Left forelimb (tissue), 1 donor: ENCODE measurements at regions not wholly inside any gene's neighbourhood (a gene's known extent, or its start where the extent isn't known, plus 50 kb on each side); places are given as distances from the start of the nearest gene placed in this dataset.
"Not testable (repeated sequence)": the region's sequence is repeated elsewhere in the genome, so short reads cannot be mapped to it uniquely, and the experiment has no call there.

Source experiments
- DNase-seq: peaks from one replicate; pipeline ENCODE4 v3.0.0-alpha.2; 2018; ENCODE audit warnings: low spot score

DNA sequence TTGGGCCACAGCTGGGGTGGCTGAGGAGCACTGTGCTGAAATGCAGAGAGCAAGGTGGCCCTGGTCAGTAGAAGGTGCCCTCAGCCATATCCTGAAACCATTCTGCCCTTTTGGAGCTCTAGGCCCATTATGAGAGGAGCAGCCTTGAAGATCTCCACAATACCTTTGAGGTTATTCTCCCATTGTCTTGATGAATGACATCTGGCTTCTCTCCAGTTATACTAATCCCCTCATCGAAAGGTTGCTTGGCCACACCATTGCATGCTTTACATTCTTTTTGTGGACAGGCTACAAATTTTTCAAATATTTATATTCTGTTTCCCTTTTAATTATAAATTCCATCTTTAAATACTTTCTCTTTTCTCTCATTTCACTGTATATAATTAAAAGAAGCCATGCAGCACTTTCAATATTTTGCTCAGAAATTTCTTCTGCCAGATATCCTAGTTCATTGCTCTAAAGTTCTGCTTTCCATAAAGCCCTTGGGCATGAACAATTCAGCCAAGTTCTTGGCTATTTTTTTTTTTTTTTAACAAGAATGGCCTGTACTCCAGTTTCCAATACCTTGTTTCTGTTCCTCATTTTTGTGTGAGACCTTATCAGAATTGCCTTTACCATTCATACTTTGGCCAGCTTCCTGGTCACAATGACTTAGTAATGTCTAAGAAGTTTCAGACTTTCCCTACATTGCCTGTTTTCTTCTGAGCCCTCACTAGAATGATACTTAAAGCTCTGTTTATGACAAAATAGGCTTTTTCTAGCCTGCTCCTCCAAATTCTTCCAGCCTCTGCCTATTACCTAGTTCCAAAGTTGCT lies 138.9 kb upstream of the SGO1 start:
- DNase-seq = no peak

DNA sequence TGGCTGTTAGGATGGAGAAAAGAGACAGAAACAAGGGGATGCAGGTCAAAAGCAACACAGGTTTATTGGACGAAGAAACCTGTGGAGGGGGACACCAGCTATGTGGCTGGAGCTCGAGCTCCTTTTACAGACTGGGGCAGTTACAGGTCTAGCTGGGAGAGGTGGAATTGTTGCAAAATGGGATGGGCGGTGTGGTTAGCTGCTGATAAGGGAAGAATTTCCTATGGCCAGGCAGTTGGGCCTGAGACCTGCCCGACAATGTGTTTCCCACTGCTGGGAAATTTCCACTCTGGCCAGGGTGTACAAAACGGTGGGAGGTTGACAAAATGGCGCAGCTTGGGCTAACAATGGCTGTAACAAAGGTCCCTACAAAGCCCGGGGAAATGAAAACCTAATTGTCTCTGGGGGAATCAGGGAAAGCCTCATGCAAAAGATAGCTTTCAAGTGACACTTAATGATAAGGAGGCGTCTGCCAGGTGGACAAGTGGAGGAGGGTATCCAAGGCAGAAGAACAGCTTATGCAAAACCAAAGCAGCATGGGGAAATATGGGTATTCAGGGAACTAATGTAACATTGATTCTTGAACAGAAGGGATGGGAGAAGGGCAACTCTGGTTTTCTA lies 137.4 kb upstream of the SGO1 start:
- DNase-seq = no peak

DNA sequence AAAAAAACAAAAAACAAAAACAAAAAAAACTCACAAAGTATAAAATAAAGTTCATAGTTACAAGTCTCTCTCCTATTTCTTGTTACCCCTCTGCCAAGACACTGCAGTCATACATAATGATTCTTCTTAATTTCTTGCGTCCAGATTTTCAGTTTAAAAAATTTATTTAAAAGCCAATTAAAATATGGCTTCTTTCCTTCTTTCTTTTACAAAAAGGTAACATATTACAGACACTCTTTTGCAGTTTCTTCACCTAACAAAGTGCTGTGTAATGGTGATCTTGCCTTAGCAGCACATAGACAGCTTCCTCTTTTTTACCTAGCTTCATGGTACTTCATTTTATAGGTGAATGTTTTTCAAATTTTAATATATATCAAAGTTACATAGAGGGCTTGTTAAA lies 136.1 kb upstream of the SGO1 start:
- no peak for DNase-seq

DNA sequence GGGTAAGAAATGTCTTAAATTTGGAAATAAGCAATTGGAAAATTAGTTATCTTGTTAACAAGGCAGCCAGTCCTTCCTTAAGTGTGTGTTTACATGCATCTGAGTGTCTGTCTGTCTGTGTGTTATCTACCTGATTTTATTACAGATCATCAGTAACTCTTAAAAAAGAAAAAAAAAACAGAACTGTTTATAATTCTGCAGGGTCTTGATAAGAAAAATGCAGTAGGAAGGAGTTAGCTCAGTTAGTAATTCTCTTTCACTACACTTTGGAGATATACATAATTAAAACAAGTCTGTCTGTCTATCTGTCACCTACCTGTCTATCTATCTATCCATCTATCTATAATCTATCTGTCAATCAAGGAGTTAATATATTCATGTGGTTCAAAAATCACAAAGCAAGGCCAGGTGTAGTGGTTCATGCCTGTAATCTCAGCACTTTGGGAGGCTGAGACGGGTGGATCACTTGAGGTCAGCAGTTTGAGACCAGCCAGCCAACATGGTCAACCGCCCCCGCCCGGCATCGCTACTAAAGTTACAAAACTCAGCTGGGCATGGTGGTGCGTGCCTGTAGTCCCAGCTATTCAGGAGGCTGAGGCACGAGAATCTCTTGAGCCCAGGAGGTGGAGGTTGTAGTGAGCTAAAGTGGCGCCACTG lies 135.5 kb upstream of the SGO1 start:
- no peak for DNase-seq

DNA sequence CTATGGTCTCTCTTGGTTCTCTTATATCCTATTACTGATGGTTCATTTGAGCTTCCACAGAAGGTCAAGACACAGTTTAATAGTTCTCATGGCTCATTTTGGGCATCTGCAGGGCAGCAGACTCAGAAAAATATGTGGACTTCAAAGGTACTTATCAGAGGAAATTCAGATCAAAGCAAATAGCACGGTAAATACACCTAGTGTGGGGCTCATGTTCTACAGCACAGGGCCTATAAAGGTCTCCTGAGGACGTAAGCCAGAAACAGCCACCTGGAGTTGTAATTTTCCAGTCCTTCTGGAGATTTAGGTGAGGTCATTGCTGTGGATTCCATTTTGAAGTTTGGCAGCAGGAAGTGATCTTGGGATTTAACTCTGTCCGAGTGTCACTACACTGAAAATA lies 134.5 kb upstream of the SGO1 start:
- DNase-seq = no peak

DNA sequence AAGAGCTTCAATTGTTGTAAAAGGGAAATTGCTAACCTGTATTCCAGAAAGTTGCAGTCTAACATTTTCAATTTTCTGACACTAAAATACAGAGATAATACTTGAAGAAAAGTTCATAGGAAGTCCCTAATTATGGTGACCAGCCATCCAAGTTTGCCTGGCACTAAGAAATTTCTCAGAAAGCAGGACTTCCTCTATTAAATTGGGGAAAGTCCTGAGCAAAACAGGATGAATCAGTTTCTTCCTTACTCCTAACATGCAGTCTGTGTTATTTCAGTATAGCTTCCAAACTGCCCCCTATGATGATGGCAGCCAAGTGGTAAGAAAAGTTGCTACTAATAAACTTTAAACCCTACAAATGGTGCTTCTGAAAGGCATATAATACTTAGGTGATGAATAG lies 133.5 kb upstream of the SGO1 start:
- no peak for DNase-seq

DNA sequence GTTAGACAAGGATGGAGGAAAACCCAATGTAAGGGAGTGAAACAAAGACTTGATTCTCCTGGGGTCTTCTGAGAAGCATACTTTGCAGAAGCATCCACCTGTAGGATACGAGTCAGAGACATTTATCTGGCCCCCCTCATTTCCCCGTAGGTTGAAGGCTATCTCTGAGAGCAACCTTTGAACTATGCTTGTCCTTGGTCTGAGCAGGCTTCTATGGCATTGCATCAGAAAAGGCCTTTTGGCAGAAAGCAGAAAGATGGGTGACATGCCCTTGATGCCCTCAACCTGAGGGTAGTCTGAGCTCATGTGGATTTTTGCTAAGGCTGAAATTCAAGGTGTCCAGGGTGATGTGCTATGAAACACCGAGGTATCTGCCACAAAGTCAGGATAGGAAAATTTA lies 131.6 kb upstream of the SGO1 start:
- no peak for DNase-seq

DNA sequence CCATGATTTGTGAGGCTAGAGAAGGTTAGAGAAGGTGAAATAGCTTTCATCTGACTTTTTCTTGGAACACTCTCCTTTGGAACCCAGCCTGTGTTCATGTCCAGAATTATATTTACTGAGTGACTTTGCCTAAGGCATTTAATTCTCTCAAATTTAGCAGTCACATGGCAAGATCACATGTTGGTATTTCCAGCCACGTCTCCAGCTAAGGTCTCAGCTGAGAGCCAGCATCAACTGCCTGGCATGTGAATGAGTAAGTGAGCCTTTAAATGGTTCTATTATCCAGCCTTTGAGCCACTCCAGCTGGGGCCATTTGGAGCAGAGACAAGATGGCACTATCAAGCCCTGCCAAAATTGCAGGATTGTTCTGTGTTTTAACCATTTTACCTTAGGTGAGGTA lies 130.2 kb upstream of the SGO1 start:
- DNase-seq = no peak

DNA sequence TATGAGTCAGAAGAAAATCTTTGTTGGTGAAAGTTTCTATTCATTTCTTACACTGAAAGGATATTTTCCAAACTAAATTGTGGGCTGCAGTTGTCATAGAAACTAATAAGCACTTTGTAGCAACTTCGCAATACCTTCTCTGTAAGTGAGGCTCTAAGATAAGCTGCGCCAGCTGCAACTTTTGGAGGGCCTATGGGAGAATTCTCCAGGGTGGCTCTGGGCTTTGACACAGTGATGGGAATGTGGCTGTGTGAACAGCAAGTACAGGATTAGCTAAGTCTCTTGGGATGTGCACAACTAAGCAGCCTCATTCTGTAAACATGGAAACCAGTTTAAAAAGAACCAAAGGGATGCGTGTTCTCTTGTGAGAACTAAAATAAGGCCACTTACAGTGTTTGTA lies 124.6 kb upstream of the SGO1 start:
- DNase-seq = no peak

DNA sequence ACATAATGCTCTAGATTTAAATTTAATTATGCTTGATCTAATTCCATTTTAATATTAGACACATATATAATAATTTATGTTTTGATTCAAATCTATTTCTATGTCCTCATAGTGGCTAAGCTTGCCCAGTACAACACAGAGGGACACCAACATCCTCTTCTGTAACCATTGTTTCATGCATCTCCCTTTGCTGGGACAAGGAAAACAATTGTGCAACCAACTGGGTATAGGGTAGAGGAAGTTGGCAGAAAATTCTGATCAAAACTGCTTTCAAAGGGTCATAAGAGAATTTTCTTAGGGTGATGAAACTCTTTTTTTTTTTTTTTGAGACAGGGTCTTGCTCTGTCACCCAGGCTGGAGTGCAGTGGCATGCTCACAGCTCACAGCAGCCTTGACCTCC lies 121.4 kb upstream of the SGO1 start:
- no peak for DNase-seq

DNA sequence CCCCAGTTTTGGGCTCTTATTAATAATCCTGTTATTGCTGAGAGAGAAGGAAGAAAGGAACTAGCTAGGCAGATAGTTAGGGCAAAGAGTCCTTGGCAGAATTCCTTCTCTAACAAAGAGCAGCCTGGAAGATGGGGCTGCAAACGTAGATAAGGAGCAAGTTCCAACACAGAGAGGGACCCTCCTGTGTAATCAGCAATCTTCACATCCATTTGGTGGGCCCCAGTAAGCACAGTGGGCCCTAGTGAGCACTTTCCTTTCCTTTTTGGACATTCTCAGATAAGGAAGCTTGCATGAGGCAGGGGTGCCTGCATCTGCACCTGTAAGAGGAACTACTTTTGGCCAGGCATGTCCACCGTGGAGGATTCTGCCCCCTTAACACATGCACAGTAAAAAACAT lies 119.6 kb upstream of the SGO1 start:
- DNase-seq = no peak

DNA sequence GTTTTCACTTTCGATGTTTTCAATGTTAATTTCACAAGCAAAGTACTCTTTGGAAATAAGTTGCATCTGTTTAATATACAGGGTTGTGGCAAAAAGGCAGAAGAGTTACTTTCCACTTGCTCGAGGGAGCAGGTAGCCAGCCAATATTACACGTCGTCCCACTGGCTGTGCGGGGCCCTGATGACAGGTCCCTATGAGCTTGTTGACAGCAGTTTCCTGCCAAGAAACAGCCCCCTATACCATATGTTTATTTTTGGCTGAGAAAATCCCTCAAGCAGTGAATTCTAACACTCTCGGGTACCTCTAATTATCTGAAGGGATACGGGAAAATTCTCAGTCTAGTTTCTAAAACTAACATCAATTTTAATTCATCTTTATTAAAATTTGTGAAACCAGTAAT lies 116.8 kb upstream of the SGO1 start:
- no peak for DNase-seq

DNA sequence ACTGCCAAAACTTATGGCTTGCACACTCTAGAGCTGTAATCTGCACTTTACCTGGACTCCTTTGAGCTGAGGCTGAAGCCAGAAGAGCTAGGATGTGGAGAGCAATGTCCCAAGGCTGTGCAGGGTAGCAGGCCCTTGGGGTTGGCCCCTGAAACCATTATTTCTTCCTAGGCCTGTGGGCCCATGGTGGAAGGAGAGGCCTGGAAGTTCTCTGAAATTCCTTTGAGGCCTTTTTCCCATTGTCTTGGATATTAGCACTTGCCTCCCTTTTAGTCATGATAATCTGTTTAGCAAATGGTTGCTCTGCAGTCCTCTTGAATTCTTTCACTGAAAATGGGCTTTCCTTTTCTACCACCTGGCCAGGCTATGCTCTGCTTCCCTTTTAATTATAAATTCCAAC lies 102.0 kb upstream of the SGO1 start:
- DNase-seq = no peak

DNA sequence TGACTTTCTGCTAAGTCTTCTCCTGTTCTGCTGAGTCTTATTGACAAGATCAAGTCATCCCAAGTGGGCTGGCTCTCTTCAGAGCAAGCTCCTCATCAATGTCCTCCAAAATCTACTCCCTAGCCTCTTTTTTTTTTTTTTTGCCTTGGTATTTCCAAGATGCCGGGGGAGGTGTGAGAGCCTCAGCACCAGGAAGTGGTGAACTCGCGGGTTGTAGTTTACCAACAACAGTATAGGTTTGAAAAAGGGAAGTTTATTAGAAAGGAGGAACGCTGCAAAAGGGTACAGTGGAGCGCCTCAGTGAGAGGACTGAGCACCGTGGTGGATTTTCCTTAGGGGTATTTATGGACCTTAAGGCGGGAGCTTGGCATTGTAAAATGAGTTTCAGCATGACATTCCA lies 94.3 kb upstream of the SGO1 start:
- DNase-seq = no peak

DNA sequence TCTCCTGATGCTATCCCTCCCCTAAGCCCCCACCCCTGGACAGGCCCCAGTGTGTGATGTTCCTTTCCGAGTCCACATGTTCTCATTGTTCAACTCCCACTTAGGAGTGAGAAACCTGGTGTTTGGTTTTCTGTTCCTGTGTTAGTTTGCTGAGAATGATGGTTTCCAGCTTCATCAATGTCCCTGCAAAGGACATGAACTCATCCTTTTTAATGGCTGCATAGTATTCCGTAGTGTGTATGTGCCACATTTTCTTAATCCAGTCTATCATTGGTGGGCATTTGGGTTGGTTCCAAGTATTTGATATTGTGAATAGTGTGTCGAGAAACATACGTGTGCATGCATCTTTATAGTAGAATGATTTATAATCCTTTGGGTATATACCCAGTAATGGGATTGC lies 80.0 kb upstream of the SGO1 start:
- DNase-seq = not testable (repeated sequence)

DNA sequence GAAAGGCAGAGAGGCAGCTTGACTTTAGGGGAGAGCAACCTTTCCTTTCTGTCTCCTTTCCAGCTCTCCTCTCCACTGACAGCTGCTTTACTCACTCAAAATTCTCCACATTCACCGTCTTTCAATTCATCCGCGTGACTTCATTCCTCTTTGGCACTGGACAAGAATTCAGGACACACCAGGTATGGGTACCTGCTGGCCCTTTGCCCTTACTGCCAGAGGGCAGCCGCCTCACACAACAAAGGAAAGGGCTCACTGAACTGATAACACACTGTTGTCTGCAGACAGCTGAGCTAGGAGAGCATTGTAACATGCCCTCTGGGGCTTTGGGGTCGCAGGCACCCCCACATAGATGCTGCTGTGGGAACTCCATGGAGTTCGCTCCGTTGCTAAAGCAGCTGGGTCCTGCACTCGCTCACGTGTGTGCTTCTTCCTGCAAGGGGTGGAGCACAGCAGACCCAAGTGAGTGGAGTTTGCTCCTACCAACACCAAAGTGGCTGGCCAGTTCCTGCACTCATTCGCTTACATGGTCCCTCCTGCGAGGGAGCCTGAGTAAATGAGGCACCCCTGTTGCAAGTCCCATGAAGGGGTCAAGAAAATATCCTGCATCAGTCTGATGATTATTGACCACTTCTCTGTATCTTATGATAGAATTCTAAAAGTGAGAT lies 79.0 kb upstream of the SGO1 start:
- DNase-seq = no peak

DNA sequence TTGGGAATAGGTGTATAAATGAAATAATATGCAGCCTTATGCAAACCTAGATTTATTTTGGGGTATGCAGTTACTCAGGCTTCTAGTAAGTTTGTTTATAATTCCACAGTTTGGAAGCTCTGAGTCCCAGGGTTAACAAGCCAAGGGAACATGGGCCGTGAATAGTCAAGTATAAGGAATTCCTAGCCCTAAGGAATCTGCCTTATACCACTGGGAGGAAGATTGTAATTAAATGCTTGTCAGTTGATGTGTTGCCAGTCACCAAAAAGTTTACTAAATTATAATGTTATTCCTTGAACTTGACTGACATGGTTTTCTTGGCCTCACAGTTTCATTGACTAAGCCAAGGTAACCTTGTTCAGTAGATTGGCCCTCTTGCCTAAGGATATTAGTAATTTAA lies 72.4 kb upstream of the SGO1 start:
- no peak for DNase-seq

DNA sequence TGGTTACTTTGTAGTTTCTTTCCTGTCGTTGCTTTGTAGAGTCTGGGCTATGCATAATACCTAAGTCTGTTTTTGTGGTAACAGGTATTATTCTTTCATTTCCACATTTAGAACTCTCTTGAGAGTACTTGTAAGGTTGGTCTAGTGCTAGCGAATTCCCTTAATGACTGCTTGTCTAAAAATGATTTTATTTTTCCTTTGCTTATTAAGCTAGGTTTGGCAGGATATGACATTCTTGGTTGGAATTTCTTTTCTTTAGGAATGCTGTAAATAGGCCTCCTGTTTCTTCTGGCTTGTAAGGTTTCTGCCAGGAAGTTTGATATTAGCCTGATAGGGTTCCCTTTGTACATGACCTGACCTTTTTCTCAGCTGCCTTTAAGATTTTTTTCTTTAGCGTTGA lies 70.1 kb upstream of the SGO1 start:
- no peak for DNase-seq

DNA sequence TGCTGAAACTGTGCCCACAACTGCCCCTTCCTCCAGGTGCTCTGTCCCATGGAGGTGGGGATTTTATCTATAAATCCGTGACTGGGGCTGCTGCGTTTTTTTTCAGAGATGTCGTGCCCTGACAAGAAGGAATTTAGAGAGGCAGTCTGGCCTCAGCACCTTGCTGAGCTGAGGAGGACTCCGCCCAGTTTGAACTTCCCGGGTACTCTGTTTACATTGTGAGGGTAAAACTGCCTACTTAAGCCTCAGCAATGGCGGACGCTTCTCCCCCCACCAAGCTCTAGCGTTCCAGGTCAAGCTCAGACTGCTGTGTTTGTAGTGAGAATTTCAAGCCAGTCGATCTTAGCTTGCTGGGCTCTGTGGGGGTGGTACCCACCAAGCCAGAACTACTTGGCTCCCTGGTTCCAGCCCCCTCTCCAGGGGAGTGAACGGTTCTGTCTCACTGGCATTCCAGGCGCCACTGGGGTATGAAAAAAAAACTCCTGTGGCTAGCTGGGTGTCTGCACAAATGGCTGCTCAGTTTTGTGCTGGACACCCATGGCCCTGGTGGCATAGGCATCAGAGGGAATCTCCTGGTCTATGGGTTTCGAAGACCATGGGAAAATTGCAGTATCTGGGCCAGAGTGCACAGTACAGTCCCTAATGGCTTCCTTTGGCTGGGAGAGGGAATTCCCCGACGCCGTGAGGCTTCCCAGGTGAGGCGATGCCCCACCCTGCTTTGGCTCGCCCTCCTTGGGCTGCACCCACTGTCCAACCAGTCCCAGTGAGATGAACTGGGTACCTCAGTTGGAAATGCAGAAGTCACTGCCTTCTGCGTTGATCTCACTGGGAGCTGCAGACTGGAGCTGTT lies 68.5 kb upstream of the SGO1 start:
- DNase-seq = no peak

DNA sequence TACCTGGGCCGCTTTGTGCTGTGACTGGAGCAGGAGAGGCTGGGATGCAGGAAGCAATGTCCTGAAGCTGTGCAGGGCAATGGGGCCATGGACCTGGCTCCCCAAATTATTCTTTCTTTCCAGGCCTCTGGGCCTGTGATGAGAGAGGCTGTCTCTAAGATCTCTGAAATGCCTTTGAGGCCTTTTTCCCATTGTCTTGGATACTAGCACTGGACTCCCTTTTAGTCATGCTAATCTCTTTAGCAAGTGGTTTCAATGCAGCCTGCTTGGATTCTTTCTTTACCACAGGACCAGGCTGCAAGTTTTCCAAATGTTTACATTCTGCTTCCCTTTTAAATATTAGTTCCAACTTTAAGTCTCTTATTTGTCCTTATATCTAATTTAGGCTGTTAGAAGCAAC lies 64.8 kb upstream of the SGO1 start:
- no peak for DNase-seq

DNA sequence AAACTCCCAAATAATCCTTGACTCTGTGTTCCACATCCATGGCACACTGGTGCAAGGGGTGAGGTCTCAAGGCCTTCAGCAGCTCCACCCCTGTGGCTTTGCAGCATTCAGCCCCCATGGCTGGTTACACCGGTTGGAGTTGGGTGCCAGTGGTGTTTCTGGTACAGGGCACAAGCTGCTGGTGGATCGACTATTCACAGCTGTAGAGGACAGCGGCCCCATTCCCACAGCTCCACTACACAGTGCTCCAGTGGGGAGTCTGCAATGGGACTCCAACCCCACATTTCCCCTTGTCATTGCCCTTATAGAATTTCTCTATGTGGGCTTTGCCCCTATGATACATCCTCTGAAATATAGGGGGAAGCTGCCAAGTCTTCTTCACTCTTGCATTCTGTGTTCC lies 64.3 kb upstream of the SGO1 start:
- DNase-seq = no peak

DNA sequence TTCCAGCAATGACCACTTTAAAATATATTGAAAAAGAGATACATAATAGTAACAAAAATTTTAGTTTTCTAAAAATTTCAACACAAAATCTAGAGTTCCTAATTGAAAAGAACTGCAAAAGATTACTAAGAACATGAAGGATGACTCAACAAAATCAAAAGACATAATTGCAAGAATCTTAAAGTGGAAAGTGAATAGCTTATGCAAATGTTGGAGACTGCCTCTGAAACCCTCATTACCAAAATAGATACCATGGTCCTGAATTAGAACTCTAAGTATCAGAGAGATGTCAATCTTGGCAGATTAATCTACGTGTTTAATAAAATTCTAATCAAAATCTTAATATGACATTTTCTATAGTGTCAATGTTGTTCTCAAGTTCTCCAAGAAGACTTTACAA lies 60.7 kb upstream of the SGO1 start:
- no peak for DNase-seq
